ENCODE measurements at regions not wholly inside any gene's neighbourhood (a gene's known extent, or its start where the extent isn't known, plus 50 kb on each side); places are given as distances from the start of the nearest gene placed in this dataset.

GRCh38 chr21:23718446-23719285 lies 1888.6 kb downstream of the MRPL39 start:
- Histone ChIP-seq H3K4me1 (ENCODE audit: control insufficient read depth, insufficient read depth, low read length) (no peaks in the 10 kb centered on the region), H3K36me3 (ENCODE audit: control insufficient read depth, insufficient read depth, low read length) (no peaks in the 10 kb centered on the region), H3K4me3 (ENCODE audit: low read length) (no peak overlapping the region), H3K27me3 (ENCODE audit: control insufficient read depth, insufficient read depth, low read length) (no peaks in the 10 kb centered on the region), H3K9me3 (ENCODE audit: control insufficient read depth, low read depth, low read length) (no peaks in the 10 kb centered on the region), H3K27ac (ENCODE audit: low read length) (no peak overlapping the region)
- WGBS (ENCODE audit: insufficient coverage, low lambda C conversion rate) = no CpG with 5 or more reads among the region's 6 CpGs
- DNase-seq = no peak

GRCh38 chr21:23712166-23712565 lies 1895.1 kb downstream of the MRPL39 start:
- H3K4me1 ChIP-seq (ENCODE audit: control insufficient read depth, insufficient read depth, low read length) = no peaks in the 10 kb centered on the region
- no CpG with 5 or more reads among the region's 1 CpG for WGBS (ENCODE audit: insufficient coverage, low lambda C conversion rate)
- H3K4me3 ChIP-seq (ENCODE audit: low read length) = no peak overlapping the region
- no peaks in the 10 kb centered on the region for H3K9me3 ChIP-seq (ENCODE audit: control insufficient read depth, low read depth, low read length)
- no peaks in the 10 kb centered on the region for H3K36me3 ChIP-seq (ENCODE audit: control insufficient read depth, insufficient read depth, low read length)
- H3K27ac ChIP-seq (ENCODE audit: low read length) = no peak overlapping the region
- no peaks in the 10 kb centered on the region for H3K27me3 ChIP-seq (ENCODE audit: control insufficient read depth, insufficient read depth, low read length)
- no peak for DNase-seq

DNA sequence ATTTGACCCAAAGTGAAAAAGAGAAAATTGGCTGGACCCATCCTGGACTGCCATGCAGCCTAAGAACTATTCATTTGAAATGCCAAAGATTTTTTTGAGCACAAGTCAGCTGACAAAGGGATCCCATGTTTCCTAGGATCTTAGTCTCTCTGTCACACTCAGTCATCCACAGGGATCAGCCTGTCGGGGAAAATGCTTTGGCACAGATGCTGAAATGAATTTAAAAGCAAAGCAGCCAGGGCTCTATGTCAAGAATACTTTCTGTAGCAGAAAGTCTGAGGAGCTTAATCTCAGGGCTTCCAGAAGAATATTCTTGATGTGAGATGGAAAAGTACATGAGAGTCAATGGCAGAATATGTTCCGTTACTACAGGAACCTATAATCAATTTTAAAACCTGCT lies 1900.8 kb downstream of the MRPL39 start:
- Histone ChIP-seq H3K4me3 (ENCODE audit: low read length) (no peak overlapping the region), H3K9me3 (ENCODE audit: control insufficient read depth, low read depth, low read length) (peaks cover 4% of the 10 kb centered on the region), H3K27ac (ENCODE audit: low read length) (no peak overlapping the region), H3K4me1 (ENCODE audit: control insufficient read depth, insufficient read depth, low read length) (no peaks in the 10 kb centered on the region), H3K36me3 (ENCODE audit: control insufficient read depth, insufficient read depth, low read length) (no peaks in the 10 kb centered on the region), H3K27me3 (ENCODE audit: control insufficient read depth, insufficient read depth, low read length) (no peaks in the 10 kb centered on the region)
- no CpG with 5 or more reads among the region's 2 CpGs for WGBS (ENCODE audit: insufficient coverage, low lambda C conversion rate)
- DNase-seq = no peak

DNA sequence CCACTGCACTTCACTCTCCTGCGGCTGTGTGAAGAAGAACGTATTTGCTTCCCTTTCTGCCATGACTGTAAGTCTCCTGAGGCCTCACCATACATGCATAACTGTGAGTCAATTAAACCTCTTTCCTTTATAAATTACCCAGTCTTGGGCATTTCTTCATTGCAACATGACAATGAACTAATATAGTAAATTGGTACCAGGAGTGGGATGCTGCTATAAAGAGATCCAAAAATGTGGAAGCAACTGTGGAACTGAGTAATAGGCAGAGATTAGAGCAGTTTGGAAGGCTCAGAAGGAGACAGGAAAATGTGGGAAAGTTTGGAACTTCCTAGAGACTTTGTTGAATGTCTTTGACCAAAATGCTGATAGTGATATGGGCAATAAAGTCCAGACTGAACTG lies 1907.9 kb downstream of the MRPL39 start:
- no peak for DNase-seq
- no peaks in the 10 kb centered on the region for H3K27me3 ChIP-seq (ENCODE audit: control insufficient read depth, insufficient read depth, low read length)
- H3K36me3 ChIP-seq (ENCODE audit: control insufficient read depth, insufficient read depth, low read length) = no peaks in the 10 kb centered on the region
- H3K27ac ChIP-seq (ENCODE audit: low read length) = no peak overlapping the region
- no peak overlapping the region for H3K4me3 ChIP-seq (ENCODE audit: low read length)
- no peaks in the 10 kb centered on the region for H3K4me1 ChIP-seq (ENCODE audit: control insufficient read depth, insufficient read depth, low read length)
- peaks cover 4% of the 10 kb centered on the region for H3K9me3 ChIP-seq (ENCODE audit: control insufficient read depth, low read depth, low read length)
- WGBS (ENCODE audit: insufficient coverage, low lambda C conversion rate) = no CpG with 5 or more reads among the region's 2 CpGs

DNA sequence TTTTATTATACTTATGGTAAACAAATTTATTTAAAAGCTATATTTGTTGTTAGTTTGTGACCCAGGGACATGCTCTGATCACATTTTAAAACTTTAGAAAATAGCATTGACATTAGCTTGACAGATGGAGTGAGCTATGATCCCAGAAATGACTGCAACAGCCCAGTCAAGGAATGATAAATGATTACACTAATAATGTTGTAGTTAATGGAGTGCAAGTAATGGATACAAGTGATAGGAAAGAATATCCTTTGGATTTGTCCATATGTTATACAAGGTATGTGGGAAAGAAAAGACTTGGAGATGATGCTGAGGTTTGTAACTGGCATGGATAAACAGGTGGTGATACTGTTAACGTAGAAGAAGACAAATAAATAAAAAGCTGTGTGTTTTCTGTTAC lies 1908.7 kb downstream of the MRPL39 start:
- no peak overlapping the region for H3K4me3 ChIP-seq (ENCODE audit: low read length)
- no peak overlapping the region for H3K27ac ChIP-seq (ENCODE audit: low read length)
- H3K9me3 ChIP-seq (ENCODE audit: control insufficient read depth, low read depth, low read length) = peaks cover 4% of the 10 kb centered on the region
- no peaks in the 10 kb centered on the region for H3K4me1 ChIP-seq (ENCODE audit: control insufficient read depth, insufficient read depth, low read length)
- no peaks in the 10 kb centered on the region for H3K36me3 ChIP-seq (ENCODE audit: control insufficient read depth, insufficient read depth, low read length)
- no peak for DNase-seq
- WGBS (ENCODE audit: insufficient coverage, low lambda C conversion rate) = 88% methylated on average over 1 of the region's 1 CpG
- no peaks in the 10 kb centered on the region for H3K27me3 ChIP-seq (ENCODE audit: control insufficient read depth, insufficient read depth, low read length)

GRCh38 chr21:23695443-23695842 lies 1911.8 kb downstream of the MRPL39 start:
- H3K4me3 ChIP-seq (ENCODE audit: low read length) = no peak overlapping the region
- no peaks in the 10 kb centered on the region for H3K27me3 ChIP-seq (ENCODE audit: control insufficient read depth, insufficient read depth, low read length)
- no peak overlapping the region for H3K27ac ChIP-seq (ENCODE audit: low read length)
- no peak for DNase-seq
- no peaks in the 10 kb centered on the region for H3K4me1 ChIP-seq (ENCODE audit: control insufficient read depth, insufficient read depth, low read length)
- 100% methylated on average over 1 of the region's 5 CpGs for WGBS (ENCODE audit: insufficient coverage, low lambda C conversion rate)
- H3K36me3 ChIP-seq (ENCODE audit: control insufficient read depth, insufficient read depth, low read length) = no peaks in the 10 kb centered on the region
- H3K9me3 ChIP-seq (ENCODE audit: control insufficient read depth, low read depth, low read length) = no peaks in the 10 kb centered on the region

DNA sequence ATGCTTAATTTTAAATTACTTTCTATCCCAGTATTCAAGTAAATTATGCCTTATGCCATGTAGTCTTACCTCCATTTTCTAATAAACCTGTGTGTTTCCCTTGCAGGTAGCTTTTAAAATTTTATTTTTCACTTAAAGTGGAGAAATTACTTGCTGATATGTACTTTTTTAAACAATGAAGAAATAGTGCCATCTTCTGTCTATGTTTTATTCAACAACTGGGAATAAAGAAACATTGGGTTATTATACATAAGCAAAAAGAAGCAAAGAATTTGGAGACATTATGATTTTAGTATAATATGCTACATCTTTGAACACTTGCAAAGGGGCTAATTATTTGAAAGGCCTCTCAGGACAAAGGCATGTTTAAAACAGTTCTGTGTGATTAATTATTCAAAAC lies 1912.9 kb downstream of the MRPL39 start:
- no peak for DNase-seq
- Histone ChIP-seq H3K9me3 (ENCODE audit: control insufficient read depth, low read depth, low read length) (no peaks in the 10 kb centered on the region), H3K27me3 (ENCODE audit: control insufficient read depth, insufficient read depth, low read length) (no peaks in the 10 kb centered on the region), H3K36me3 (ENCODE audit: control insufficient read depth, insufficient read depth, low read length) (no peaks in the 10 kb centered on the region), H3K27ac (ENCODE audit: low read length) (no peak overlapping the region), H3K4me3 (ENCODE audit: low read length) (no peak overlapping the region), H3K4me1 (ENCODE audit: control insufficient read depth, insufficient read depth, low read length) (no peaks in the 10 kb centered on the region)

GRCh38 chr21:23690316-23690715 lies 1917.0 kb downstream of the MRPL39 start:
- no peaks in the 10 kb centered on the region for H3K4me1 ChIP-seq (ENCODE audit: control insufficient read depth, insufficient read depth, low read length)
- H3K27ac ChIP-seq (ENCODE audit: low read length) = no peak overlapping the region
- no peak overlapping the region for H3K4me3 ChIP-seq (ENCODE audit: low read length)
- H3K9me3 ChIP-seq (ENCODE audit: control insufficient read depth, low read depth, low read length) = no peaks in the 10 kb centered on the region
- 50% methylated on average over 1 of the region's 3 CpGs for WGBS (ENCODE audit: insufficient coverage, low lambda C conversion rate)
- H3K36me3 ChIP-seq (ENCODE audit: control insufficient read depth, insufficient read depth, low read length) = no peaks in the 10 kb centered on the region
- H3K27me3 ChIP-seq (ENCODE audit: control insufficient read depth, insufficient read depth, low read length) = no peaks in the 10 kb centered on the region
- no peak for DNase-seq

DNA sequence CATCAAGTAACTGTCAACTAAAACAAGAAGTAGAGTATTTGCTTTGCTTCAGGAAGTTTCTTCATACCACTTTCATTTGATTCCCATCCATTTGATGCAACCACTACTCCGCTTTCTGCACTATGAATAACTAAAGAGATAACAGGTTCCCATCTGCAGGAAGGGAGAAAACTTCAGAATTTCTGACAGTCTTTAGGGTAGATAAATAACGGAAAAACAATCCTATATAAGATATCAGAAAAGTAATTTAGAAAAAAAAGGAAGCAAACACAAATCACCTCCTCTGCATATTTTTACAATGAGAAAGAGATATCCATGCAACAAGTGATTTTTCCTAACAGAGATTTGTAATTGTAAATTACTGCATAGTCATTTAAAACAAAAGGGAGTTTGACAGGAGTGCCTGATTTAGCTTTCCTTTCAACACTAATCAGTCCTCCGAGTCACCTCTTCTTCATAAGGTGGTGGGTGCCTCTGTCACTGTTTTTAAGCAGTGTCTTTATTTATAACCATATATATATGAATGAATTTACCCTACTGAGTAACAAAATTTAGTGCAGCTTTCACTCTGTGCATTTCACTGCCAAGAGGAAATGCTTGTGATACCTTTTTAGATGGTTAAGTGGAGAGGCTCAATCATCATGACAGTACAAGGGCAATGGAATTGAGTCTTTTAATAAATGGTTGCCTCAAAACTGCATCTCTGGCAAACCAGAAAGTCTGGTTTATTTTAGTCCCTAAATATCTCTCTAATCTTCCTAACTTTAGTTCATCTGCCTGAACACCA lies 1920.4 kb downstream of the MRPL39 start:
- H3K9me3 ChIP-seq (ENCODE audit: control insufficient read depth, low read depth, low read length) = no peaks in the 10 kb centered on the region
- H3K4me1 ChIP-seq (ENCODE audit: control insufficient read depth, insufficient read depth, low read length) = no peaks in the 10 kb centered on the region
- WGBS (ENCODE audit: insufficient coverage, low lambda C conversion rate) = 82% methylated on average over 2 of the region's 3 CpGs
- no peak overlapping the region for H3K4me3 ChIP-seq (ENCODE audit: low read length)
- H3K36me3 ChIP-seq (ENCODE audit: control insufficient read depth, insufficient read depth, low read length) = no peaks in the 10 kb centered on the region
- no peaks in the 10 kb centered on the region for H3K27me3 ChIP-seq (ENCODE audit: control insufficient read depth, insufficient read depth, low read length)
- no peak for DNase-seq
- H3K27ac ChIP-seq (ENCODE audit: low read length) = no peak overlapping the region

GRCh38 chr21:23684431-23684830 lies 1922.8 kb downstream of the MRPL39 start:
- 92% methylated on average over 2 of the region's 2 CpGs for WGBS (ENCODE audit: insufficient coverage, low lambda C conversion rate)
- H3K4me1 ChIP-seq (ENCODE audit: control insufficient read depth, insufficient read depth, low read length) = no peaks in the 10 kb centered on the region
- no peaks in the 10 kb centered on the region for H3K27me3 ChIP-seq (ENCODE audit: control insufficient read depth, insufficient read depth, low read length)
- no peak overlapping the region for H3K4me3 ChIP-seq (ENCODE audit: low read length)
- H3K9me3 ChIP-seq (ENCODE audit: control insufficient read depth, low read depth, low read length) = no peaks in the 10 kb centered on the region
- no peak overlapping the region for H3K27ac ChIP-seq (ENCODE audit: low read length)
- H3K36me3 ChIP-seq (ENCODE audit: control insufficient read depth, insufficient read depth, low read length) = no peaks in the 10 kb centered on the region
- no peak for DNase-seq

Measured in large intestine (tissue), 3 donors.